KMS-11 (cell line): ENCODE measurements at regions not wholly inside any gene's neighbourhood (a gene's known extent, or its start where the extent isn't known, plus 50 kb on each side); places are given as distances from the start of the nearest gene placed in this dataset.

Experiments used
- H2AFZ ChIP-seq: fragments of 200-600 bp; sonication (generic); 2 replicates; pipeline ENCODE4 v1.6.1; 2016; ENCODE audit warnings: antibody characterized with exemption, mixed run types, low read depth
- H3K27ac ChIP-seq: fragments of 200-600 bp; sonication (generic); 2 replicates; pipeline ENCODE4 v1.6.1; 2016; ENCODE audit warnings: mild to moderate bottlenecking, mixed run types
- H3K27me3 ChIP-seq: fragments of 200-600 bp; sonication (generic); 2 replicates; pipeline ENCODE4 v1.6.1; 2017; ENCODE audit warnings: mild to moderate bottlenecking, low read depth, mixed run types, moderate library complexity; ENCODE audit not compliant: insufficient read depth
- H3K36me3 ChIP-seq: fragments of 200-600 bp; sonication (generic); 2 replicates; pipeline ENCODE4 v1.6.1; 2017; ENCODE audit warnings: mild to moderate bottlenecking, mixed run types; ENCODE audit not compliant: insufficient read depth
- H3K4me1 ChIP-seq: fragments of 200-600 bp; sonication (generic); 2 replicates; pipeline ENCODE4 v1.6.1; 2016; ENCODE audit warnings: mild to moderate bottlenecking, low read depth, mixed run types; ENCODE audit not compliant: poor library complexity, severe bottlenecking
- H3K4me2 ChIP-seq: fragments of 200-600 bp; sonication (generic); 2 replicates; pipeline ENCODE4 v1.7.0; 2016; ENCODE audit warnings: mild to moderate bottlenecking, mixed run types
- H3K4me3 ChIP-seq: fragments of 200-600 bp; sonication (generic); IDR thresholded peaks from 2 replicates; pipeline ENCODE4 v1.6.1; 2017; ENCODE audit warnings: low read depth, low read length, mixed read lengths; ENCODE audit not compliant: insufficient read depth
- H3K79me2 ChIP-seq: fragments of 200-600 bp; sonication (generic); 2 replicates; pipeline ENCODE4 v1.6.1; 2016; ENCODE audit warnings: low read depth, mixed run types; ENCODE audit not compliant: insufficient read depth
- H3K9ac ChIP-seq: fragments of 200-600 bp; sonication (generic); 2 replicates; pipeline ENCODE4 v1.6.1; 2016; ENCODE audit warnings: mild to moderate bottlenecking, mixed run types
- H4K20me1 ChIP-seq: fragments of 200-600 bp; sonication (generic); 2 replicates; pipeline ENCODE4 v1.6.1; 2016; ENCODE audit warnings: mild to moderate bottlenecking, mixed run types; ENCODE audit not compliant: insufficient read depth
- TF ChIP-seq, protein P1 (sequence below): fragments of 200-600 bp; sonication (generic); conservative IDR thresholded peaks from 2 replicates; pipeline ENCODE4 v1.6.1; 2017; ENCODE audit warnings: low read depth, mild to moderate bottlenecking, antibody characterized with exemption, low read length, moderate library complexity, mixed read lengths

- Histone ChIP-seq H3K79me2 (no peaks in the 10 kb centered on the region), H3K27me3 (no peaks in the 10 kb centered on the region), H3K4me1 (no peaks in the 10 kb centered on the region), H3K4me3 (no peak overlapping the region), H3K27ac (no peak overlapping the region), H3K4me2 (no peak overlapping the region), H2AFZ (no peak overlapping the region), H3K36me3 (no peaks in the 10 kb centered on the region), H3K9ac (no peak overlapping the region), H4K20me1 (no peaks in the 10 kb centered on the region)
- TF ChIP-seq, protein P1, sequence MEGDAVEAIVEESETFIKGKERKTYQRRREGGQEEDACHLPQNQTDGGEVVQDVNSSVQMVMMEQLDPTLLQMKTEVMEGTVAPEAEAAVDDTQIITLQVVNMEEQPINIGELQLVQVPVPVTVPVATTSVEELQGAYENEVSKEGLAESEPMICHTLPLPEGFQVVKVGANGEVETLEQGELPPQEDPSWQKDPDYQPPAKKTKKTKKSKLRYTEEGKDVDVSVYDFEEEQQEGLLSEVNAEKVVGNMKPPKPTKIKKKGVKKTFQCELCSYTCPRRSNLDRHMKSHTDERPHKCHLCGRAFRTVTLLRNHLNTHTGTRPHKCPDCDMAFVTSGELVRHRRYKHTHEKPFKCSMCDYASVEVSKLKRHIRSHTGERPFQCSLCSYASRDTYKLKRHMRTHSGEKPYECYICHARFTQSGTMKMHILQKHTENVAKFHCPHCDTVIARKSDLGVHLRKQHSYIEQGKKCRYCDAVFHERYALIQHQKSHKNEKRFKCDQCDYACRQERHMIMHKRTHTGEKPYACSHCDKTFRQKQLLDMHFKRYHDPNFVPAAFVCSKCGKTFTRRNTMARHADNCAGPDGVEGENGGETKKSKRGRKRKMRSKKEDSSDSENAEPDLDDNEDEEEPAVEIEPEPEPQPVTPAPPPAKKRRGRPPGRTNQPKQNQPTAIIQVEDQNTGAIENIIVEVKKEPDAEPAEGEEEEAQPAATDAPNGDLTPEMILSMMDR = no peak
Measured at GRCh38 chr2:146239392-146240135, 1605.3 kb upstream of the ACVR2A start.

- no peaks in the 10 kb centered on the region for H3K4me1 ChIP-seq
- no peak overlapping the region for H3K4me2 ChIP-seq
- H3K27ac ChIP-seq = no peak overlapping the region
- H2AFZ ChIP-seq = no peak overlapping the region
- H3K4me3 ChIP-seq = no peak overlapping the region
- H3K36me3 ChIP-seq = no peaks in the 10 kb centered on the region
- H3K9ac ChIP-seq = no peak overlapping the region
- no peaks in the 10 kb centered on the region for H4K20me1 ChIP-seq
- H3K27me3 ChIP-seq = no peaks in the 10 kb centered on the region
- TF ChIP-seq, protein P1 = no peak
- no peaks in the 10 kb centered on the region for H3K79me2 ChIP-seq
Measured at GRCh38 chr2:146238254-146238966, 1606.4 kb upstream of the ACVR2A start.

- H3K9ac ChIP-seq = no peak overlapping the region
- TF ChIP-seq, protein P1 = no peak
- no peaks in the 10 kb centered on the region for H4K20me1 ChIP-seq
- H3K27ac ChIP-seq = no peak overlapping the region
- no peak overlapping the region for H3K4me3 ChIP-seq
- H2AFZ ChIP-seq = no peak overlapping the region
- H3K4me2 ChIP-seq = no peak overlapping the region
- no peaks in the 10 kb centered on the region for H3K79me2 ChIP-seq
- no peaks in the 10 kb centered on the region for H3K27me3 ChIP-seq
- H3K36me3 ChIP-seq = no peaks in the 10 kb centered on the region
- H3K4me1 ChIP-seq = no peaks in the 10 kb centered on the region
Measured at GRCh38 chr2:146235158-146235557, 1609.7 kb upstream of the ACVR2A start.

- Histone ChIP-seq H3K27ac (no peak overlapping the region), H3K36me3 (no peaks in the 10 kb centered on the region), H2AFZ (no peak overlapping the region), H3K27me3 (no peaks in the 10 kb centered on the region), H3K4me1 (no peaks in the 10 kb centered on the region), H4K20me1 (no peaks in the 10 kb centered on the region), H3K9ac (no peak overlapping the region), H3K79me2 (no peaks in the 10 kb centered on the region), H3K4me3 (no peak overlapping the region), H3K4me2 (no peak overlapping the region)
- TF ChIP-seq, protein P1 = no peak
Measured at GRCh38 chr2:146229508-146230155, 1615.2 kb upstream of the ACVR2A start.
